Loucy (cell line): ENCODE measurements at regions not wholly inside any gene's neighbourhood (a gene's known extent, or its start where the extent isn't known, plus 50 kb on each side); places are given as distances from the start of the nearest gene placed in this dataset.

ENCODE experiments used
- EZH2phosphoT487 ChIP-seq: fragments of 200-600 bp; IDR thresholded peaks from 2 replicates; pipeline ENCODE4 v1.6.1; 2018; ENCODE audit warnings: antibody characterized with exemption, mild to moderate bottlenecking, moderate library complexity, borderline replicate concordance
- TF ChIP-seq, protein P1 (sequence below): fragments of 200-600 bp; sonication (generic); conservative IDR thresholded peaks from 2 replicates; pipeline ENCODE4 v1.5.1; 2014; ENCODE audit warnings: mild to moderate bottlenecking, antibody characterized with exemption, low read length

DNA sequence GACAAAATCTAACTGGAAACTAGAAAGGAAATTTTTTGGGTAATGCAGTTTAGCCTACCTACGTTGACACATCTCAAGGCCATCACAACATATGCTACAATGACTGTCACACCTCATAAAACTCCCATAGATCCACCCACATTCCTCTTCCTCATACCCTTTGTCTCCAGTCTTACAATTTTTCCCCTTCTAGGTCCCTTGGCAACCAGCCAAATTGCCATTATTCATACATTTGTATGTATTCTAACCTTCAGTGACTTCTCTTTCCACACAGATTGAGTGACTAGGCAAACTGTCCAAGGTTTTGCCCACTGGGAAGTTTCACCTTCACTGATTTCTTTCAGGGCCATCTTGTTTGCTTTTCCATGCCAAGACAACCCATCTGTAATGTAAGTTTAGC lies 100.5 kb upstream of the TPK1 start:
- TF ChIP-seq, protein P1, sequence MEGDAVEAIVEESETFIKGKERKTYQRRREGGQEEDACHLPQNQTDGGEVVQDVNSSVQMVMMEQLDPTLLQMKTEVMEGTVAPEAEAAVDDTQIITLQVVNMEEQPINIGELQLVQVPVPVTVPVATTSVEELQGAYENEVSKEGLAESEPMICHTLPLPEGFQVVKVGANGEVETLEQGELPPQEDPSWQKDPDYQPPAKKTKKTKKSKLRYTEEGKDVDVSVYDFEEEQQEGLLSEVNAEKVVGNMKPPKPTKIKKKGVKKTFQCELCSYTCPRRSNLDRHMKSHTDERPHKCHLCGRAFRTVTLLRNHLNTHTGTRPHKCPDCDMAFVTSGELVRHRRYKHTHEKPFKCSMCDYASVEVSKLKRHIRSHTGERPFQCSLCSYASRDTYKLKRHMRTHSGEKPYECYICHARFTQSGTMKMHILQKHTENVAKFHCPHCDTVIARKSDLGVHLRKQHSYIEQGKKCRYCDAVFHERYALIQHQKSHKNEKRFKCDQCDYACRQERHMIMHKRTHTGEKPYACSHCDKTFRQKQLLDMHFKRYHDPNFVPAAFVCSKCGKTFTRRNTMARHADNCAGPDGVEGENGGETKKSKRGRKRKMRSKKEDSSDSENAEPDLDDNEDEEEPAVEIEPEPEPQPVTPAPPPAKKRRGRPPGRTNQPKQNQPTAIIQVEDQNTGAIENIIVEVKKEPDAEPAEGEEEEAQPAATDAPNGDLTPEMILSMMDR, result no peak
- TF ChIP-seq EZH2phosphoT487, result no peak
